G401 (cell line): ENCODE measurements at regions not wholly inside any gene's neighbourhood (a gene's known extent, or its start where the extent isn't known, plus 50 kb on each side); places are given as distances from the start of the nearest gene placed in this dataset.

ENCODE experiments used
- DNase-seq: peaks from one replicate; pipeline ENCODE4 v3.0.0-alpha.2; 2015; ENCODE audit warnings: low spot score
- in situ Hi-C: cut with HindIII; loops from 2 replicates; pipeline ENCODE4 v1.10.0; 2016; ENCODE audit warnings: low sequenced_read_pairs, mixed read lengths

DNA sequence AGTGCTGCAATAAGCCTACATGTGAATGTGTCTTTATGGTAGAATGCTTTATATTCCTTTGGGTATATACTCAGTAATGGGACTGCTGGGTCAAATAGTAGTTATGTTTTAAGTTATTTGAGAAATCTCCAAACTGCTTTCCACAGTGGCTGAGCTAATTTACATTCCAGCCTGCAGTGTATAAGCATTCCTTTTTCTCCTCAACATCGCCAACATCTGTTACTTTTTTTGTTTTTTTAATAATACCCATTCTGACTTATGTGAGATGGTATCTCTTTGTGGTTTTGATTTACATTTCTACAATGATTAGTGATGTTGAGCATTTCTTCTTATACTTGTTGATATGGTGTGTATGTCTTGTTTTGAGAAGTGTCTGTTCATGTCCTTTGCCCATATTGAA lies 1186.2 kb downstream of the BCL11B start:
- DNase-seq: no peak
- in situ Hi-C loops: no loop called here

DNA sequence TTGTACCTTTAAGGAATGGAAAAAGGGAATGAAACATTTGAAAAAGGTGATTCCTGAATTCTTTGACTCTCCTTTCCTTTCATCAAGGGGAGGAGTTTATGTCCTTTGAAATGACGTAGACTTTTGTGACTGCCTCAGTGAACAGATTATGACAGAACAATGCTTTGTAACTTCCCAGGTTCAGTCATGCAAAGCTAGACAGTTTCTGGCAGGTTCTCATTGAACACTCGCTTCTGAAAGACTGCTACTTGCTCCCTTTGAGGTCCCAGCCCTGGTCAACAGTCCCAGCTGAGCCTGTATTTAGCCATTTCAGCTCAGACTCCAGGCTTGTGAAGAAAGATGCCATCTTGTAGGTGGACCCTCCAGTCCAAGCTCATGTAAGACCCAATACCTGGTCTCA lies 1178.9 kb downstream of the BCL11B start:
- in situ Hi-C loops: no loop called here
- no peak for DNase-seq

DNA sequence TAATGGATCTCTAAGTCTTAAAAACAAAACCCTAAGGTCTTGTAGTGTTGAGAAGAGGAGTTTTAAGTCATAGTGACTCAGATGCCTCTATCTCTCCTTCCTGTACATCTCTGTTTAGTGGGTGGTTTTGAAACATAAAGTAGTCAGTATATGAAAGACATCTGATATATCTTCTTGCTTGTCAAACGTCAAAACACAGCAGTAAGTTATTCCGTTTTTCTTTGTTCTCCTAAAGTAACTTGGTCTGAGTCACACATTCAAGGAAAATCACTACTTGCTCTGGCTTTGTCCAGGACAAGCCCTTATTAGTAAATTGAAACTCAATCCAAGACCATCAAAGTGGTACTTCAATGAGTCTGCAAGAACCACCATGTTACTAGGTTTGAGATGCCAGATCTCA lies 1172.5 kb downstream of the BCL11B start:
- in situ Hi-C loops: no loop called here

DNA sequence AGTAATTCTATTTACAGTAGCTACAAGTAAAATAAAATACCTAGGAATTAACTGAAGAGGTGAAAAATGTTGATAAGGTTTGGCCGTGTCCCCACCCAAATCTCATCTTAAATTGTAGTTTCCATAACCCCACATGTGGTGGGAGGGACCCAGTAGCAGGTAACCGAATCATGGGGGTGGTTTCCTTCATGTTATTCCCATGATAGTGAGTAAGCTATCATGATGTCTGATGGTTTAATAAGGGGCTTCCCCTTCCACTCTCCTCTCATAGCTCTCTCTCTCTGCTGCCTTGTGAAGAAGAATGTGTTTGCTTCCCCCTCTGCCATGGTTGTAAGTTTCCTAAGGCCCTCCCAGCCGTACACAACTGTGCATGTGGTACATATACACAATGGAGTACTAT lies 1170.7 kb downstream of the BCL11B start:
- in situ Hi-C loops: no loop called here
- DNase-seq: no peak

More for the DNA sequence above, 1172.5 kb downstream of the BCL11B start:
- no peak for DNase-seq

DNA sequence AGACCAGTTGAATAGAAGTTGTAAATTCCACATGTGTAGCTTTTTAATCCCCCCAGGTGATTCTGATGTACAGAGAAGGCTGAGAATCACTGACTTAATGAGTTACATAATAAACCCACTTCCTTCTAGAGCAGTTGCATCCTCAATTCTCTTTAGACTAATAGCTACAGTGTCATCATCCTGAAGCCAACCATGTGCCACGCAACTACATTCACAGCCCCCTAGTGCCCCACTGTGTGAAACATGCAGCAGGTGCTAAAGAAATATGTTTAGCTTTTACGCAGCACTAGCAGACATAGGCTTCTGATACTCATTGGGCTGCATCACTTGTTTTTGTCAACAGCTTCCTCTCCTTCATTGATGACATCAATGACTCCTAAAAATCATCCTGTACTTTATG lies 1168.3 kb downstream of the BCL11B start:
- in situ Hi-C loops: no loop called here
- no peak for DNase-seq

DNA sequence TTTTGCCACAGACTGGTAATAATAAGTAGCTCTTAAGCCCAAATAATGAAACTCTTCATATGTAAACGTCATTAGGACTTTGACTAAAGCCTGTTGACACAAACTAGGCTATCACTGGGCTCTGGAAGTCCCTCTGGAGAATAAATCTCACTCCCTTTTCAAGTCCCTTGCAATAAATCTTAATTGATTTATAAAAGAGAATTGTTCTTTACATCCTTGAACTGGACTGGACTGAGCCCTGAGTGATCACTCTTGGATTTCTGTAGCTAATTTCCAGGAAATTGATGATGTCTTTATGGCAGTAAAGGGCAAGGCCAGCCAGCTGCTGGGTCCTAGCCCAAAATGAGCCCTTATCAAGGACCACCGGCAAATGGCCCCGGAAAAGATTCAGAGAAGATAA lies 1162.7 kb downstream of the BCL11B start:
- in situ Hi-C loops: no loop called here
- DNase-seq: no peak

DNA sequence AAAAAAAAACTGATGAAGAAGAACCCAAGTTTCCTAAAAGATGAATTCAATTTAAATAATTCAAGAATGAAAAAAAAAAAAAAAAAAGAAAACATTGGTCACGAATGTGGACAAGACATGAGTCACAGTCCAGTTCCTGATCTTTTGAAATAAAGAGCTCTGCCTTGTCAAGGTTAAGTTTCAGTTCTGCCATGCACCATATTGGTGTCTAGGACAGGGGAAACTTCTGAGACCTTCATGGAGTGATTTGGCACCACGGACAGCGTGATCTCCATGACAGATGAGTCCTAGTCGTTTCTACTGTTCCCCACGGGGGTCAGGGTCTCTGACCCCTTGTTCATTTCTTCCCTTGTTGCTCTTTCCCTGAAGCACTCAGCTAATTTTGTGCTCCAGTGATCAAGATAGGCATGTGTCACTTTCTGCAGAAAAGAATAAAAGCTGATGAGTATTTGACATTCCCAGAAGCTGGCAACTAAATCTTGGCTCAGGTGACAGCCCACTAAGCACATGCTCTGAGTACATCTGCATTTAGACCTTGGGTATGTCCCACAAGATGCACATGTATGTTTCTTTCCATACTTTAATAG lies 1159.7 kb downstream of the BCL11B start:
- in situ Hi-C loops: no loop called here
- DNase-seq: no peak

DNA sequence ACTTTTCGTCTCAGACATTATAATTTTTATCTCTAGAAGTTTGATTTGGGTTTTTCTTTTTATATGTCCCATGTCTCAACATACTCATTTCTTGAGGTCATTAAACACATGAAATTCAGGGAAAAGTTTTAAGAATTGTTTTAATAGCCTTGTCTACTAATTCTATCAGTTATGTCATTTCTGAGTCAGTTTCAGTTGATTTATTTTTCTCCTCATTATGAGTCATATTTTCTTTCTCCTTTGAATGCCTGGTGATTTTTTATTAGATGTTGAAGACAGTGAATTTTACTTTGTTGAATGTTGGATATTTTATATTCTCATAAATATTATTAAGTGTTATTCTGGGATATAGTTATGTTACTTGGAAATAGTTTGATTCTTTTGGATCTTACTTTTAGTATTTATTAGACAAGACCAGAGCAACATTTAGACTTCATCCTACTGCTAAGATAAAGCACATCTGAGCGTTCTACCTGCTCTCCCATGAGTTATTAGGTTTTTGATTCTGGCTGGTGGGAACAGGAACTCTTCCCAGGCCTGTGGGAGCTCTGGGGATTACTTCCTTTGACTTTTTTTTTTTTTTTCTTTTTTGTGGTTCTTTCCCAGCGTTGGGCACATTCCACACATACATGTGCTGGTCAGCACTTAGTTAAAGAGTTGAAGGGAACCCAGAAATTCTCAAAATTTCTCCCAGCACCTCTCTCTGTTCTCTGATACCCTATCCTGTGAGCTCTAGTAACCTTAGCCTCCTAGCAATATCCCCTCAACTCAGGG lies 1157.7 kb downstream of the BCL11B start:
- in situ Hi-C loops: no loop called here
- no peak for DNase-seq

DNA sequence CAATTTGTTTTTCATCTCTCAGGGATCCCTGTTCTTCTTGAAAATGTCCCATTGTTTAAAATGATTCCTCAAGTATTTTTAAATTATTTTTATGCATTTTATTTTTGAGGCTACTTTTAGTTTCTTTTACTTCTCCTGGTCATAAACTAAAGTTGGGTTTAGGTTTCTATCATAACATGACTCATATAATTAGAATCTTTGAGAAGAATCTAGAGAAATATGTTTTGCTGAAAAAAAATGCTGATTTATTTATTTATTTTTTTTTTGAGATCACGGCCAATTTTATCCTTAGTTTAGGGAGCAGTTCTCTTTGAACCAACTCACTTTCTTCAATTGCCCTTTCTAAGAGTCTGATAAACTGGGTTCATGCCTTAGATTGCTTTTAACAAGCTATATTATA lies 1157.1 kb downstream of the BCL11B start:
- in situ Hi-C loops: no loop called here
- no peak for DNase-seq

DNA sequence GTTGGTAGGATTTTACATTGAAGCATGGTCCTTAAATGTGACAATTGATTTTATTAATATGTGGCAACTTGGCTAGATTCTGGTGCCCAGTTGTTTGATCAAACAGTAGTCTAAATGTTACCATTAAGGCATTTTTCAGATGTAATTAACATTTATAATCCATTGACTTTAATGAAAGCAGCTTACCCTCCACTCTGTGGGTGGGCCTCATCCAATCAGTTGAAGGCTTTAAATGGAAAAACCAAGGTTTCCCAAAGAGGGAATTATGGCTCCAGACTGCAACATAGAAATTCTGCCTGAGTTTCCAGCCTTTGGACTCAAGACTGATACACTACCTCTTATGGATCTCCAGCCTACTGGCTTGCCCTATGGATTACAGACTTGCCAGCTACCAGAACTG lies 1153.2 kb downstream of the BCL11B start:
- no peak for DNase-seq
- in situ Hi-C loops: no loop called here

DNA sequence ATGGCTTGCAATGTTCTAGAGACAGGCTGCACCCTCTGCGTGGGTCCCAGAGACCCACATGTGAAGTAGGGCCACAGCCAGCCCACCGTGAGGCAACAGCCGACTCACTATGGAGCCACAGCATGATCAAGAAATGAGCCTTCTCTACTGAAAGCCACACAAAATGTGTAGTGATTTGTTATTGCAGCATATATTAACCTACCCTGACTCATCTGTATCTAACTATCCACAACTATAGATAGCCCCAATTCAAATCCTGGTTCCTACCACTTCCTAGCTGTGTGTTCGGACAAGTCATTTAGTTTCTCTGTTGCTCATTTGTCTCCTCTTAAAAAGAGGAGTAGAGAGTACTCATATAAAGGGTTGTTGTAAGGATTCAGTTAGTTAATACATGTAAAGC lies 1152.3 kb downstream of the BCL11B start:
- in situ Hi-C loops: no loop called here
- no peak for DNase-seq

DNA sequence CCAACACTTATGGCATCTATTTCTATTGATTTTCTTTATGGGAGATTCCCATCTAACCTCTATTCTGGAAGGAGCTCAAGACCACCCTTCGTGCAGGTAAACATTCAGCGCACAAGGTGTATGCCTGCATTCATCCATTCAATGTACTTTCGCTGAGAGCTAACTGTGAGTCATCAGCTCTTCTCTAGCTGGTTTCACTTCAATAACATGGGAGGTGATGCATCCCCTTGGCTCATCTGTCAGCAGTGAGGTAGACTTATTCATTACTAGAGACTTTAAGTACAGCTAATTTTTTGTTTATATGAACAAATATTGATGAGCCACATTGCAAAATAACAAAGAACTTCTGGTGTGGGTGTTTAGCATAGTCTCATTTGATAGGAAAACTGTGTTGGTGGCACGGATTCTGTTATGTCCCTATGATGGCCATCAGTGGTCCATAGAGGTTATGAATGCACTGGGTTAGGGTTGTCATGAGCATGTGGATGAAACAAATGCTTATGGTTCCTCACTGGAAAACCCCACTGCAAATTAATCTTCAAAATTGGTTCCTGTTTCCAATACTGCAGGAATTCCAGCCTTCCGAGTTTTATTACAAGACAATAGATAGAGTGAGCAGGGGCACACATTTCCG lies 1151.0 kb downstream of the BCL11B start:
- DNase-seq: no peak
- in situ Hi-C loops: no loop called here

DNA sequence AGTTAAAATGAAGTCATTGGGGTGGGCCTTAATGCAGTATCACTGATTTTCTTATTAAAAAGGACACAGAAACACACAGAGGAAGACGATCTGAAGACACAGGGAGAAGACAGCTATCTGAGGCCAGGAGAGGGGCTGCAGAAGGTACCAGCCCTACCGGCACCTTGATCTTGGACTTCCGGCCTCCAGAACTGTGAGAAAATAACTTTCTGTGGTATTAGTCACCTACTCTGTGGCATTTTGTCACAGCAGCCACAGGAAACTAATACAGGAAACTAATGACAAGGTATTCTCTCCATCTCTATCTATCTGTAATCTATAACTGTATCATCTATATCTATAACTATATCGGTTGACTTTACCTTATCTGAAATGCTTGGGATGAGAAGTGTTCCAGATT lies 1149.5 kb downstream of the BCL11B start:
- in situ Hi-C loops: no loop called here
- no peak for DNase-seq

DNA sequence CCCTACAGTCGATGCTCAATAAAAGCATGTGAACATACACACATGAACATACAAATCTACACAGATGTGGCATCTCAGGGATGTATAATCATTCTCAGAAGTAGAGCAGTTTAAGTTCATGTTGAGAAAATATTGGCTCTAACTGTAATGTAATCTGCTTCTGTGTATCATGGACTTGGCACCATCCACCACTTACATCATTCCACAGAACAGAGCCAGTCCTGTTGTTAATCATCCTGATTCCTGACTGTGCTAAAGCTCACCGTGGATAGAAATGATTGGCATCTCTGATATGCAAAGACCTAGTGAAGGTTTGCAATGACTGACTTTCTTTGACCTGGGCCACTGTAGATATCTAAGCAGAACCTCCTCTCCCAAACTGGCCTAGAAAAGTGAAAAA lies 1141.3 kb downstream of the BCL11B start:
- peak; percentile 84 for DNase-seq
- in situ Hi-C loops: no loop called here

DNA sequence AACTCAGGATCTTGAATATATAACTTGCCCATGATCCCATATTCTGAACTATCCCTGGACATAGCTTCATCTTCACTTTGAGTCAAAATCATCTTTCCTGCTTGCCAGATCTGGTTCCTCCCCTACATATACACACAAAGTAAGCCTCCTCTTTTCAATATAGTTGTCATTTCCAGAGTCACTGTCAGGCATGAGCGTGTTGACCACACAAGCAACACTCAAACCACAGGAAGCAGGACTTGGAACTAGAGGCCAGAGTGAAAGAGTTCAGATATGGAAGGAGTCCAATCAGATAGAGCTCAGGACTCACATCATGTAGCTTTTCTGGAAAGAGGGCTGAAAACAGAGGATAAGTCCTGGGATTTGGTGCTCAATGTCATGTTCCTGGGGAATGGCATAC lies 1140.6 kb downstream of the BCL11B start:
- no peak for DNase-seq
- in situ Hi-C loops: no loop called here

DNA sequence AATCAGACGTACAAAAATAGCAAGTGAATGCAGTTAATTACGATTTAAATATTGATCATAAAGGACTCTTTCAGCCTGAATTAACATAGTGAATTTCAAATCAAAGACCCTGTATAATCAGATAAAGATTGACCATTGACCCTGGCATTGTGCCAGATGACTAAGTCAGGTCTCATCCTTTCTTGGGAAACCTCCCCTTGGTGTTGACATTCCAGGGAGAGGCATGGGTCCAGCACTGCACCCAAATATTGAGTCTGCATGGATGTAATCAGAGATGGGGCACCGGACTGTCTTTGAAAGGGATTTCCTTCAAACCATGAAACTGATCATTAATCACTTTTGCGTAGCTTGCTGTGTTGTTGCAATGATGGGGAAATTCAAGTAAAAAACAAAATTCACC lies 1138.2 kb downstream of the BCL11B start:
- in situ Hi-C loops: no loop called here

DNA sequence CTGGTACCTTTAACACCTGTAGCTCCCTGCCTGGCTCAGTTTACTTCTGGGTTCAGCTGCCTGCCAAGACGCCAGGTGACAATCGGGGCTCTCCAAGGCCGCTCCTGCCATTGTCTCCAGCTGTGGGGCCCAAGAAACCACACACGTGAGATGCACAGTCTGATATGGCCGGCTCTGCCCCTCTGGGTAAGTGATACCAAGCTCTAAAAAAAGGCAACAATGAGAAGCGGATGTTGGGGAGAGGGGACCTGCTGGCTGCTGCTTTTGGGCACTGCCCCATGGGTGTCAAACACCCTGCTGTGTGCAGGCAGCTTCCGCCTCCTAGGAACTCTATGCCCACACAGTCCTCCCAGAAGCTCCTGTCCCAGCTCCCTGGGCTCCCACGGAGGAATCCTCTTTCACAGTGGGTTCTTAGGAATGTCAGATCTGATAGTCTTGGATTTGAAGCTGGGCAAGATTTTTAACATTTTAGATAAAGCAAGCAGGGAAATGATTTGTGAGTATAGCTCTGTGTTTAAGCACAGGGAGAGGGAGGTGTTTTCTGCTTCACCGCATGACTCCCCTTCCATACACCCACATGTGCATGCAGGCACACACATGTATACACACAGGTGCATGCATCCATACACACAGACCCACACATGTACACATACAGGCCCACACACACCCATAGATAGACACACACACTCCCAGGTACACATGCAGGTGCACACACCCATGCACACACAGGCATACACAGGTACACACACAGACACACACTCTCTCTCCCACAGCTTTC lies 1135.8 kb downstream of the BCL11B start:
- in situ Hi-C loops: no loop called here

More for the DNA sequence above, 1138.2 kb downstream of the BCL11B start:
- no peak for DNase-seq

DNA sequence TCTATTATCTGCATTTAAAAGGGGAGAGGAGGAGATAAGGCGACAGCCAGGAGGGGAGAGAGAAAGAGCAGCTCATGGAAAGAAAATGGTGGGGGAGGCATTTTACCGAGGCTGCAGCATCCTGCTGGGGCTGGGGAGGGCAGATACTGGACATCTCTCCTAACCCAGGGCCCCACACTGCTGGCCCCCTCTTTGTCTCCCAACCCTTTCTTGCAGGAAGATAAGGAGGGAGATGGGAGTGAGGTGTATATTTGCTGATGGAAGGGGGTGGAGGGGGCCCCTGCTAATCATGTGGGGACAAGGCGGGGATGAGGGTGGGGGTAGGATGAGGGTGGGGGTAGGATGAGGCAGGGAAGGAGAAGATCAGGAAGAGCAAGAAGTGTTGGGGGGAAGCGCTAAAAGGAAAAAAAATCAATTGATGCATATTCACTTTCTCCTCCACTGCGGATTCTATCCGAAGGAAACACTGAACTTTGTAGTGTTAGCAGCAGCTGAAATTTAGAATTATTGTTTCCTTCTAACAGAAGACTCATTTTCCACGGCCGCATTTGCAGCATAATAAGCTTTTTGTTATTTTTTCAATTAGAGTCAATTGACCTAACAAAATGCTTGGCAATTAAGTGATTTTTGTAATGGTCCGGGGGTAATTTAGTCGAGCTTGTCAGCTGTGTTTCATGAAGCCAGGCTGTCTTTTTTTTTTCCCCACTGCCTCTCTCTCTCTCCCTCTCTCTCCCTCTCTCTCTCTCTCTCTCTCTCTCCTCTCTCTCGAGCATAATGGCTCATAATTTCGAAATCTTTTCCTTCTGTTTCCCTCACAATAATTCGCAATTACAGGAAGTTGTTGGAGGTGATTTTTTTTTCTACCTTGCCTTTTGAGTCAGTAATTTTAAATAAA lies 1134.6 kb downstream of the BCL11B start:
- DNase-seq: no peak
- in situ Hi-C loops: no loop called here

More for the DNA sequence above, 1135.8 kb downstream of the BCL11B start:
- no peak for DNase-seq

DNA sequence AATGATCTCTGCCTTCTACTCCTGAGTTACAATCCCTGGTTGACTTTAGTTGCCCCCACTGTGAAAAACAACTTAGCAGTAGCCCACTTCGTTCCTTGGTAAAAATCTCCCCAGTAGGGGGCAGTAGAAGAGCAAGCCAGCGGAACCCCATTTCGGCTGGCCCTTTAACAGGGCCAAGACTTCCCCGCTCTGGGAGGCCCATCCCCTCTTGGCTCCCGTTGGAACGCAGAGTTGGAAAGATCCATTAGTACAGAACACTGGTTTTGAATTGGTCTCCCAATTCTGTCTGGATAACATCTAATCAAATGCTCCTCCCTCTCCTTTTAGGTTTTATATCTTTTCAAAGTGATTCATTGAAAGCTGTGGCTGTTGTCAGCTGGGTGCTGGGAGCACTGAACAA lies 1133.3 kb downstream of the BCL11B start:
- in situ Hi-C loops: no loop called here
- no peak for DNase-seq
